ENCODE measurements at regions not wholly inside any gene's neighbourhood (a gene's known extent, or its start where the extent isn't known, plus 50 kb on each side); places are given as distances from the start of the nearest gene placed in this dataset.
"Not testable (repeated sequence)": the region's sequence is repeated elsewhere in the genome, so short reads cannot be mapped to it uniquely, and the experiment has no call there.

GRCh38 chr5:173679909-173680630 is 63.6 kb upstream of the BOD1 start:
- Histone ChIP-seq H3K27me3 (no peaks in the 10 kb centered on the region), H3K4me1 (peaks cover 15% of the 10 kb centered on the region), H3K36me3 (replicated peaks in 1 of 2; ENCODE audit: insufficient read depth in 1 of 2, low read depth in 2 of 2) (no peaks in the 10 kb centered on the region), H3K9me3 (no peaks in the 10 kb centered on the region), H3K27ac (peak overlapping the region; percentile 45 to 74 (median 54)), H3K4me3 (no peak overlapping the region)
- TF ChIP-seq POLR2A (IDR thresholded peaks at IDR 0.05) (no peak), CTCF (IDR thresholded peaks at IDR 0.05) (no peak)
- intact Hi-C loops (cut with DNase I), result no loop called here
- WGBS, 2 donors, result 91 to 93% methylated on average over 6 of the region's 6 CpGs
- peak; percentile 49 to 66 (median 62) for DNase-seq
- ATAC-seq, result peak; percentile 90

- peaks cover 15% of the 10 kb centered on the region for H3K4me1 ChIP-seq
- H3K36me3 ChIP-seq (replicated peaks in 1 of 2; ENCODE audit: insufficient read depth in 1 of 2, low read depth in 2 of 2), result no peaks in the 10 kb centered on the region
- H3K4me3 ChIP-seq, result no peak overlapping the region
- peak overlapping the region; percentile 45 to 74 (median 54) for H3K27ac ChIP-seq
- TF ChIP-seq POLR2A (IDR thresholded peaks at IDR 0.05) (no peak), CTCF (IDR thresholded peaks at IDR 0.05) (no peak)
- H3K9me3 ChIP-seq, result no peaks in the 10 kb centered on the region
- intact Hi-C loops (cut with DNase I), result no loop called here
- peak; percentile 79 for ATAC-seq
- peak; percentile 39 to 73 (median 63) for DNase-seq
- WGBS, 2 donors, result 62 to 65% methylated on average over 6 of the region's 6 CpGs
- no peaks in the 10 kb centered on the region for H3K27me3 ChIP-seq
Observed at GRCh38 chr5:173680660-173681242, 64.3 kb upstream of the BOD1 start.

GRCh38 chr5:173682313-173682712 is 65.9 kb upstream of the BOD1 start:
- Histone ChIP-seq H3K36me3 (replicated peaks in 1 of 2; ENCODE audit: insufficient read depth in 1 of 2, low read depth in 2 of 2) (no peaks in the 10 kb centered on the region), H3K27ac (no peak overlapping the region), H3K4me1 (peaks cover 15% of the 10 kb centered on the region), H3K9me3 (no peaks in the 10 kb centered on the region), H3K27me3 (no peaks in the 10 kb centered on the region), H3K4me3 (no peak overlapping the region)
- 90% methylated on average over 2 of the region's 2 CpGs for WGBS, 2 donors
- intact Hi-C loops (cut with DNase I), result no loop called here
- no peak for TF ChIP-seq CTCF (IDR thresholded peaks at IDR 0.05)
- TF ChIP-seq POLR2A (IDR thresholded peaks at IDR 0.05), result no peak
- no peak for ATAC-seq
- no peak for DNase-seq

- intact Hi-C loops (cut with DNase I); H3K4me3 ChIP-seq; DNase-seq; H3K27ac ChIP-seq; H3K9me3 ChIP-seq; H3K36me3 ChIP-seq (replicated peaks in 1 of 2; ENCODE audit: insufficient read depth in 1 of 2, low read depth in 2 of 2); H3K27me3 ChIP-seq; ATAC-seq: not testable (repeated sequence)
- 93 to 94% methylated on average over 5 of the region's 5 CpGs for WGBS, 2 donors
- H3K4me1 ChIP-seq, result peaks cover 32% of the 10 kb centered on the region
Observed at GRCh38 chr5:173684535-173684934, 68.1 kb upstream of the BOD1 start.

GRCh38 chr5:173686950-173687349 is 70.5 kb upstream of the BOD1 start:
- 89 to 95% methylated on average over 4 of the region's 4 CpGs for WGBS, 2 donors
- intact Hi-C loops (cut with DNase I), result no loop called here
- Histone ChIP-seq H3K9me3 (no peaks in the 10 kb centered on the region), H3K4me1 (peaks cover 36% of the 10 kb centered on the region), H3K27ac (peak overlapping the region in 1 of 4 donors; percentile 95), H3K27me3 (no peaks in the 10 kb centered on the region), H3K36me3 (replicated peaks in 1 of 2; ENCODE audit: insufficient read depth in 1 of 2, low read depth in 2 of 2) (no peaks in the 10 kb centered on the region), H3K4me3 (no peak overlapping the region)
- TF ChIP-seq CTCF (IDR thresholded peaks at IDR 0.05) (no peak), POLR2A (IDR thresholded peaks at IDR 0.05) (no peak)
- ATAC-seq, result no peak
- no peak for DNase-seq

Data from body of pancreas (tissue), 4 donors.